ENCODE measurements at regions not wholly inside any gene's neighbourhood (a gene's known extent, or its start where the extent isn't known, plus 50 kb on each side); places are given as distances from the start of the nearest gene placed in this dataset.
"Not testable (repeated sequence)": the region's sequence is repeated elsewhere in the genome, so short reads cannot be mapped to it uniquely, and the experiment has no call there.

DNA sequence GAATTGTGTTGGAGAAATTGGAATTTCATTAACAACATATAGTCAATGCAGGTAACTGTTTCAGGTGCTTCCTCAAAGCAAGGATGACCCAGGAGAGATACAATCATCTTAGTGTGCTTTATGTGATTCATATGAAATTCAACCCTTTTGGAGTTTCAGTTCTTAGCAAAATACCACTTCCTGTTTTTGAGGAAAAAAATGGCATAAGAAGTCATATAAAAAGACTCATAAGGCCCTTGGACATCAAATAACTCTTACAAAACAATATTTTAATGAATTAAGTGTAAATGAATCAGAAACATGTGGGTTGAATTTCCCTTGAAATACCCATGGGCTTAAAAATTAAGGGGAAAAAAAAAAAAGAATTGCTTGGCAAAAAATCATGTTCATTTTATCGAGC, 926.6 kb downstream of the LTN1 start:
- Histone ChIP-seq H3F3A (ENCODE audit: control insufficient read depth, insufficient read depth) (no peaks in the 10 kb centered on the region), H3K79me2 (ENCODE audit: control insufficient read depth, low read length) (no peaks in the 10 kb centered on the region), H3K4me1 (ENCODE audit: control insufficient read depth, low read length) (no peaks in the 10 kb centered on the region), H3K36me3 (ENCODE audit: control insufficient read depth, low read length) (no peaks in the 10 kb centered on the region), H3K9me2 (replicated peaks; ENCODE audit: control insufficient read depth, low read length) (no peaks in the 10 kb centered on the region), H3K4me3 (ENCODE audit: low read length) (no peak overlapping the region), H3K27ac (ENCODE audit: low read depth, low read length) (no peak overlapping the region), H3K27me3 (ENCODE audit: control insufficient read depth, low read length) (no peaks in the 10 kb centered on the region), H3K9me3 (ENCODE audit: control insufficient read depth, insufficient read depth, low read length) (no peaks in the 10 kb centered on the region), H3K4me2 (ENCODE audit: low read length) (no peak overlapping the region), H4K20me1 (ENCODE audit: control insufficient read depth, insufficient read depth, low read depth, low read length) (no peaks in the 10 kb centered on the region)
- TF ChIP-seq, protein P1, sequence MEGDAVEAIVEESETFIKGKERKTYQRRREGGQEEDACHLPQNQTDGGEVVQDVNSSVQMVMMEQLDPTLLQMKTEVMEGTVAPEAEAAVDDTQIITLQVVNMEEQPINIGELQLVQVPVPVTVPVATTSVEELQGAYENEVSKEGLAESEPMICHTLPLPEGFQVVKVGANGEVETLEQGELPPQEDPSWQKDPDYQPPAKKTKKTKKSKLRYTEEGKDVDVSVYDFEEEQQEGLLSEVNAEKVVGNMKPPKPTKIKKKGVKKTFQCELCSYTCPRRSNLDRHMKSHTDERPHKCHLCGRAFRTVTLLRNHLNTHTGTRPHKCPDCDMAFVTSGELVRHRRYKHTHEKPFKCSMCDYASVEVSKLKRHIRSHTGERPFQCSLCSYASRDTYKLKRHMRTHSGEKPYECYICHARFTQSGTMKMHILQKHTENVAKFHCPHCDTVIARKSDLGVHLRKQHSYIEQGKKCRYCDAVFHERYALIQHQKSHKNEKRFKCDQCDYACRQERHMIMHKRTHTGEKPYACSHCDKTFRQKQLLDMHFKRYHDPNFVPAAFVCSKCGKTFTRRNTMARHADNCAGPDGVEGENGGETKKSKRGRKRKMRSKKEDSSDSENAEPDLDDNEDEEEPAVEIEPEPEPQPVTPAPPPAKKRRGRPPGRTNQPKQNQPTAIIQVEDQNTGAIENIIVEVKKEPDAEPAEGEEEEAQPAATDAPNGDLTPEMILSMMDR (IDR thresholded peaks at IDR 0.05; ENCODE audit: low read depth, low read length, poor library complexity, severe bottlenecking), result no peak
- no peak for TF ChIP-seq EZH2phosphoT487 (IDR thresholded peaks at IDR 0.05; ENCODE audit: borderline replicate concordance, low read length)

DNA sequence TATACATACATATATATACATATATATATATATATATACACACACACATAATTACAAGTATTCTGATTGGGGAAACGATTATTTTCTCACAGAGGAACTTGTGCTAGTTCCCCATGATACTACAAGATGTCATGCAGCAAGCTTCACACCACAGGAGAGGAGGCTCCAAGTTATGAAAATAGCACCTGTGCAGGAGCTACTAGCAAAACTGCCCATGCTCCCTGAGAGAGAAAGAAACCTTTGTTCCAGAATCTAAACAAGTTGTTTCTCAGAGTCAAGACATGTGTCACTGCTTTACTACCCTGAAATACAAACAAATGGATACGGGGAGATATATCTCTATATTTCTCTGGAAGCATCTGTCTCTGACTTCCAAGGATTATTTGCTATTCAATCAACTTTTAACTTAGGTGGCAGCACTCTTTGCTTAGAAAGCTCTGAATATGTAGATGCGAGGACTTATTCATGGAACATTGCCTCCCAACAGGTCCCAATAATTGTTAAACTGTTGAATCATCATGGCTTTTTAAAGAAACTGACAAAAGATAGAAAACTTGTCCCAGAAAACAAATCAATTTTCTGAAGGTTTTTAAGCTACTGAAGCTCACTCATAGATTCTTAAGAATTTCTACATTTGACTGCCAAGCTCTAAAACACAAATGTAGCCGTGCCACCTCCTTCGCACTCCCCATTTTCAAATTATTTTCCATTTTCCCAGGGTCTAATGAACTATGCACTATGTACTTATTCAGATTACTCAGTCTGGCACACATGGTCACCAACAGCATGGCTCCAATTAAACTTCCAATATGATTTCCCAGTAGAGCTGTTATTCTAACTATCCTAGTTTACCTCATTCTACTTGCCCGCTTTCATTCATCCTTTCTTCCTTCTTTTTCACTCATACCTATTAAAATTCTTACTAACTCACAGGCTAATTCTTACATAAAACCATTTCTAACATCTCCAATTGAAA, 929.1 kb downstream of the LTN1 start:
- TF ChIP-seq EZH2phosphoT487 (IDR thresholded peaks at IDR 0.05; ENCODE audit: borderline replicate concordance, low read length), result no peak
- TF ChIP-seq, protein P1 (IDR thresholded peaks at IDR 0.05; ENCODE audit: low read depth, low read length, poor library complexity, severe bottlenecking), result no peak
- Histone ChIP-seq H3K27ac (ENCODE audit: low read depth, low read length) (no peak overlapping the region), H3K27me3 (ENCODE audit: control insufficient read depth, low read length) (no peaks in the 10 kb centered on the region), H3K36me3 (ENCODE audit: control insufficient read depth, low read length) (no peaks in the 10 kb centered on the region), H3K9me3 (ENCODE audit: control insufficient read depth, insufficient read depth, low read length) (no peaks in the 10 kb centered on the region), H3K9me2 (replicated peaks; ENCODE audit: control insufficient read depth, low read length) (no peaks in the 10 kb centered on the region), H4K20me1 (ENCODE audit: control insufficient read depth, insufficient read depth, low read depth, low read length) (no peaks in the 10 kb centered on the region), H3F3A (ENCODE audit: control insufficient read depth, insufficient read depth) (no peaks in the 10 kb centered on the region), H3K4me2 (ENCODE audit: low read length) (no peak overlapping the region), H3K79me2 (ENCODE audit: control insufficient read depth, low read length) (no peaks in the 10 kb centered on the region), H3K4me3 (ENCODE audit: low read length) (no peak overlapping the region), H3K4me1 (ENCODE audit: control insufficient read depth, low read length) (no peaks in the 10 kb centered on the region)

DNA sequence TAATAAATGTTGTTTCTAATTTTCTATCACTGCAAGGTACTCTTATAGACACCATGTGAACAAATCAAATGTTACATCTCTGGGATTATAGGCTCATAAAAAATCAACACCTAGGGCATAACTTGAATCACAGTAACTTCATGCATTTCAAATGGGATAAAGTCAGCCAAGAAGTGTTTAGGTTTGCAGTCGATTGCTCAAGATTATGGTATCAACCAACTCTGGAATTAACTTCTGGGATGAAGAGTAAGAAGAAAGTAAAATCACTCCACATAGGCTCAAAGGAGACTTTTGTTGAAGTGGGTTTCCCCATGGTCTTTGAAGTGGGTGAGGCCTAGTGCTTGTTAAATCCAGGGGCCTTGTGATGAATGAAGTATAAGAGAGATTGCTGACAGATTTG, 939.7 kb downstream of the LTN1 start:
- not testable (repeated sequence) for H3K27me3 ChIP-seq (ENCODE audit: control insufficient read depth, low read length); H3F3A ChIP-seq (ENCODE audit: control insufficient read depth, insufficient read depth); H3K4me1 ChIP-seq (ENCODE audit: control insufficient read depth, low read length); H3K4me2 ChIP-seq (ENCODE audit: low read length); H3K9me2 ChIP-seq (replicated peaks; ENCODE audit: control insufficient read depth, low read length); H3K36me3 ChIP-seq (ENCODE audit: control insufficient read depth, low read length); H3K79me2 ChIP-seq (ENCODE audit: control insufficient read depth, low read length); H3K4me3 ChIP-seq (ENCODE audit: low read length); H3K9me3 ChIP-seq (ENCODE audit: control insufficient read depth, insufficient read depth, low read length); H4K20me1 ChIP-seq (ENCODE audit: control insufficient read depth, insufficient read depth, low read depth, low read length); H3K27ac ChIP-seq (ENCODE audit: low read depth, low read length)

DNA sequence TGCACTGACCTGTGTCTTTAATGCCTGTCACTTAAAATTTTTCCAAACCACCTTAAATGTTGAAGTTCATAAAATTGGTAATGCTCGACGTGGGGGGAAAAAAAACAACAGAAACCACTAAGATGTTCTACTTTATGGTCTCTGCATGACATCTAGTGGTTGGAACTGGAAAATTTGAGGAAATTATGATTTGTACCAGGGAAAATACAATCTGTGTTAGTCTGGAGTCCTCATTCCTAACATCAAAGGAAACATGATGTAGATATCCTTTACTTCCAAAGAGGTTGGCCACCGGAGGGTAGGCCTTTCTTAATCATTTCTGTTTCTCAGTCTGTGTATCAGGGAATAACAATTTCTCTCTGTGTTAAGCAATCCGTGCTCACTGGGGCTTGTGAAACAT, 941.0 kb downstream of the LTN1 start:
- H3K4me2 ChIP-seq (ENCODE audit: low read length); H3K27me3 ChIP-seq (ENCODE audit: control insufficient read depth, low read length); H3K27ac ChIP-seq (ENCODE audit: low read depth, low read length); H3F3A ChIP-seq (ENCODE audit: control insufficient read depth, insufficient read depth); H3K4me3 ChIP-seq (ENCODE audit: low read length); H3K36me3 ChIP-seq (ENCODE audit: control insufficient read depth, low read length); H4K20me1 ChIP-seq (ENCODE audit: control insufficient read depth, insufficient read depth, low read depth, low read length); H3K79me2 ChIP-seq (ENCODE audit: control insufficient read depth, low read length); H3K9me2 ChIP-seq (replicated peaks; ENCODE audit: control insufficient read depth, low read length); H3K9me3 ChIP-seq (ENCODE audit: control insufficient read depth, insufficient read depth, low read length); H3K4me1 ChIP-seq (ENCODE audit: control insufficient read depth, low read length): not testable (repeated sequence)
- TF ChIP-seq, protein P1 (IDR thresholded peaks at IDR 0.05; ENCODE audit: low read depth, low read length, poor library complexity, severe bottlenecking), result peak; percentile 26

DNA sequence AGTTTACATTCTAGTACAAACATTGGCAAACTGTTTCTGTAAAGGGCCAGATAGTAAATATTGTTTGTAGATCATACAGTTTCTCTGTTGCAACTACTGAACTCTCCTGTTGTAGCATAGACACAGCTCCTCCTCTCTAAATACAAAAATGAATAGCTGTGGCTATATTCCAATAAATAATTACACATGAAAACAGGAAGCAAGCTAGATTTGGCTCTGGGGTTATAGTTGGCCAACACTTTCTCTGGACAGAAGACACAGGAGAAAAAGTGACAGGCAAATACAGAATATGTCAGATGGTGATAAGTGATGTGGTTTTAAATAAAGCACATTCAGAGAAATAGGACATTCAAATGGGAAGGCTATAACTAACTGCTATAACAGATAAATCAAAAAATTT, 957.0 kb downstream of the LTN1 start:
- not testable (repeated sequence) for H3K36me3 ChIP-seq (ENCODE audit: control insufficient read depth, low read length); H3K79me2 ChIP-seq (ENCODE audit: control insufficient read depth, low read length); H3K4me2 ChIP-seq (ENCODE audit: low read length); H3K9me3 ChIP-seq (ENCODE audit: control insufficient read depth, insufficient read depth, low read length); H3K27me3 ChIP-seq (ENCODE audit: control insufficient read depth, low read length); H4K20me1 ChIP-seq (ENCODE audit: control insufficient read depth, insufficient read depth, low read depth, low read length); H3K4me3 ChIP-seq (ENCODE audit: low read length); H3K27ac ChIP-seq (ENCODE audit: low read depth, low read length); H3F3A ChIP-seq (ENCODE audit: control insufficient read depth, insufficient read depth); H3K4me1 ChIP-seq (ENCODE audit: control insufficient read depth, low read length); H3K9me2 ChIP-seq (replicated peaks; ENCODE audit: control insufficient read depth, low read length)

DNA sequence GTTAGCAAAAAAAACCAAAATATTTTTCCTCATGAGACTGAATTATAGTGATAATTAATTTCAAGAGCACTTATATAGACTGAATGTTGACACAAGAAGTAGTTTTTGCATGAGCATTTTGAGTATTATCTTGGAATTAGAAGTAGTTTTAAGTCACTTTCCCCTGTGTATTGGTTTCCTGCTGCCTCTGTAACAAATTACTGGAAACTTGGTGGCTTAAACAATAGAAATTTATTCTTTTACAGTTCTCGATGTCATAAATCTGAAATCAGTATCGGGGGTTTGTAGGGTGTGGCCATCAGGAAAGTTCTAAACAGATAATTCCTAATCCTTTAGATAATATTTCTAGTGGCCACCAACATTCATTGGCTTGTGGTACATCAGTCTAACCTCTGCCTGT, 957.8 kb downstream of the LTN1 start:
- H3K27ac ChIP-seq (ENCODE audit: low read depth, low read length); H3F3A ChIP-seq (ENCODE audit: control insufficient read depth, insufficient read depth); H3K4me1 ChIP-seq (ENCODE audit: control insufficient read depth, low read length); H3K4me2 ChIP-seq (ENCODE audit: low read length); H3K79me2 ChIP-seq (ENCODE audit: control insufficient read depth, low read length); H4K20me1 ChIP-seq (ENCODE audit: control insufficient read depth, insufficient read depth, low read depth, low read length); H3K9me2 ChIP-seq (replicated peaks; ENCODE audit: control insufficient read depth, low read length); H3K4me3 ChIP-seq (ENCODE audit: low read length); H3K9me3 ChIP-seq (ENCODE audit: control insufficient read depth, insufficient read depth, low read length); H3K27me3 ChIP-seq (ENCODE audit: control insufficient read depth, low read length); H3K36me3 ChIP-seq (ENCODE audit: control insufficient read depth, low read length): not testable (repeated sequence)
